ENCODE measurements at regions not wholly inside any gene's neighbourhood (a gene's known extent, or its start where the extent isn't known, plus 50 kb on each side); places are given as distances from the start of the nearest gene placed in this dataset.

DNA sequence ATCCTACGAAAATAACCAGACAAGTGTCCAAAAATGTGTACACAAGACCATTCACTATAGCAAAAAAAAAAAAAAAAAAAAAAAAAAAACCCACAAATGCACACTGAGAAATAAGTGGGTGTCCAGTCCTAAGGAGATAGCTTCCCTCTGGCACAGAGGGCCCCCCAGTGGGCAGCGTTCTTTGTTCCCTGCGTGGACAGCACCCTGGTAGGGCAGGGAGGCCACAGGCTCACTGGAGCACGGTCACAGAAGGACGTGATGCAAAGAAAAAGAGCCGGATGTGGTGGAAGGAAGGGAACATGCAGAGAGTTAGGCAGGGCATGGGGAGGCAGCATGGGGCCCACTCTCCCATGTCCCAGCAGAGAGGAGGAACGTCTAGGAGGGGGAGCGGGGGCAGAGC, 210.7 kb upstream of the NSMCE3 start:
- TF ChIP-seq, protein P1, sequence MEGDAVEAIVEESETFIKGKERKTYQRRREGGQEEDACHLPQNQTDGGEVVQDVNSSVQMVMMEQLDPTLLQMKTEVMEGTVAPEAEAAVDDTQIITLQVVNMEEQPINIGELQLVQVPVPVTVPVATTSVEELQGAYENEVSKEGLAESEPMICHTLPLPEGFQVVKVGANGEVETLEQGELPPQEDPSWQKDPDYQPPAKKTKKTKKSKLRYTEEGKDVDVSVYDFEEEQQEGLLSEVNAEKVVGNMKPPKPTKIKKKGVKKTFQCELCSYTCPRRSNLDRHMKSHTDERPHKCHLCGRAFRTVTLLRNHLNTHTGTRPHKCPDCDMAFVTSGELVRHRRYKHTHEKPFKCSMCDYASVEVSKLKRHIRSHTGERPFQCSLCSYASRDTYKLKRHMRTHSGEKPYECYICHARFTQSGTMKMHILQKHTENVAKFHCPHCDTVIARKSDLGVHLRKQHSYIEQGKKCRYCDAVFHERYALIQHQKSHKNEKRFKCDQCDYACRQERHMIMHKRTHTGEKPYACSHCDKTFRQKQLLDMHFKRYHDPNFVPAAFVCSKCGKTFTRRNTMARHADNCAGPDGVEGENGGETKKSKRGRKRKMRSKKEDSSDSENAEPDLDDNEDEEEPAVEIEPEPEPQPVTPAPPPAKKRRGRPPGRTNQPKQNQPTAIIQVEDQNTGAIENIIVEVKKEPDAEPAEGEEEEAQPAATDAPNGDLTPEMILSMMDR (IDR thresholded peaks at IDR 0.05; ENCODE audit: low read length): no peak
- no peak for TF ChIP-seq EZH2 (IDR thresholded peaks at IDR 0.05; ENCODE audit: borderline replicate concordance, low read length)
